OCI-LY7 (cell line): ENCODE measurements at regions not wholly inside any gene's neighbourhood (a gene's known extent, or its start where the extent isn't known, plus 50 kb on each side); places are given as distances from the start of the nearest gene placed in this dataset.

ENCODE experiments used
- BruUV-seq: library from RNA; stranded (reverse); fragments of 400-500 nt; replicated peaks from 2 replicates; lab custom pipeline; 2021; lab: Mats Ljungman, UMichigan
- CTCF ChIA-PET: fragments of 300-600 bp; sonication (Branson Sonifier 250); formaldehyde crosslinking; loops from one replicate; lab custom pipeline; 2022; ENCODE audit warnings: antibody characterized with exemption; ENCODE audit not compliant: unreplicated experiment; lab: Charles Lee
- POLR2A ChIA-PET: fragments of 300-600 bp; sonication (Branson Sonifier 250); formaldehyde crosslinking; loops from one replicate; lab custom pipeline; 2022; ENCODE audit warnings: antibody characterized with exemption; lab: Charles Lee
- DNase-seq: peaks from one replicate; pipeline ENCODE4 v3.0.0-alpha.2; 2015; ENCODE audit warnings: low spot score
- H2AFZ ChIP-seq: fragments of 200-600 bp; sonication (generic), shearing (Covaris generic); 2 replicates; pipeline ENCODE4 v1.6.1; 2014; ENCODE audit warnings: mild to moderate bottlenecking, antibody characterized with exemption, low read length, moderate library complexity
- H3K27ac ChIP-seq: fragments of 200-600 bp; sonication (generic); 2 replicates; pipeline ENCODE4 v1.5.1; 2014; ENCODE audit warnings: mixed run types, low read depth, mild to moderate bottlenecking, moderate library complexity, low read length, inconsistent platforms; ENCODE audit not compliant: poor library complexity, severe bottlenecking
- H3K36me3 ChIP-seq: fragments of 200-600 bp; sonication (generic); 2 replicates; pipeline ENCODE4 v1.6.1; 2014; ENCODE audit warnings: mild to moderate bottlenecking, antibody characterized with exemption, low read length, moderate library complexity, mixed read lengths; ENCODE audit not compliant: insufficient read depth
- H3K4me1 ChIP-seq: fragments of 200-600 bp; sonication (generic); 2 replicates; pipeline ENCODE4 v1.5.1; 2014; ENCODE audit warnings: mild to moderate bottlenecking, low read length; ENCODE audit not compliant: insufficient read depth, poor library complexity, severe bottlenecking
- H3K4me2 ChIP-seq: fragments of 200-600 bp; sonication (generic); 2 replicates; pipeline ENCODE4 v1.6.1; 2014; ENCODE audit warnings: mild to moderate bottlenecking, low read length
- H3K4me3 ChIP-seq: fragments of 200-600 bp; sonication (generic); 2 replicates; pipeline ENCODE4 v1.5.1; 2014; ENCODE audit warnings: mild to moderate bottlenecking, low read depth, low read length; ENCODE audit not compliant: poor library complexity, severe bottlenecking
- H3K79me2 ChIP-seq: fragments of 200-600 bp; sonication (generic); 2 replicates; pipeline ENCODE4 v1.6.1; 2016; ENCODE audit warnings: low read depth, mild to moderate bottlenecking, low read length, moderate library complexity, mixed read lengths; ENCODE audit not compliant: insufficient read depth
- H3K9me2 ChIP-seq: fragments of 200-600 bp; sonication (generic); 2 replicates; pipeline ENCODE4 v1.6.1; 2016; ENCODE audit warnings: mild to moderate bottlenecking, low read length, mixed read lengths; ENCODE audit not compliant: insufficient read depth
- H3K9me3 ChIP-seq: fragments of 200-600 bp; sonication (generic); 2 replicates; pipeline ENCODE4 v1.6.1; 2014; ENCODE audit warnings: mild to moderate bottlenecking, mixed run types, low read length, mixed read lengths
- H4K20me1 ChIP-seq: fragments of 200-600 bp; sonication (generic); 2 replicates; pipeline ENCODE4 v1.6.1; 2014; ENCODE audit warnings: mild to moderate bottlenecking, antibody characterized with exemption, low read length, moderate library complexity, mixed read lengths; ENCODE audit not compliant: insufficient read depth
- CTCF ChIP-seq: fragments of 200-600 bp; sonication (generic); conservative IDR thresholded peaks from 2 replicates; pipeline ENCODE4 v1.5.1; 2014; ENCODE audit warnings: mild to moderate bottlenecking, antibody characterized with exemption, low read length, moderate library complexity, mixed read lengths
- EZH2phosphoT487 ChIP-seq: fragments of 200-600 bp; sonication (generic); IDR thresholded peaks from 2 replicates; pipeline ENCODE4 v1.6.1; 2018; ENCODE audit warnings: low read depth, borderline replicate concordance, mild to moderate bottlenecking, mixed run types, antibody characterized with exemption, low read length, moderate library complexity, mixed read lengths
- intact Hi-C: fragments of 100-400 bp; cut with micrococcal nuclease; formaldehyde crosslinking; loops from one replicate; pipeline ENCODE4 v1.10.0; 2022; ENCODE audit not compliant: unreplicated experiment

- H3K9me3 ChIP-seq = no peaks in the 10 kb centered on the region
- DNase-seq = no peak
- no TSS peak for BruUV-seq
- H3K79me2 ChIP-seq = no peaks in the 10 kb centered on the region
- TF ChIP-seq CTCF = no peak
- no peak for TF ChIP-seq EZH2phosphoT487
- H3K4me1 ChIP-seq = no peaks in the 10 kb centered on the region
- H3K36me3 ChIP-seq = no peaks in the 10 kb centered on the region
- intact Hi-C loops = no loop called here
- no peak overlapping the region for H2AFZ ChIP-seq
- no peak overlapping the region for H3K27ac ChIP-seq
- H3K9me2 ChIP-seq = no peaks in the 10 kb centered on the region
- H4K20me1 ChIP-seq = no peaks in the 10 kb centered on the region
- CTCF ChIA-PET = no interaction called here
- no peak overlapping the region for H3K4me2 ChIP-seq
- no peak overlapping the region for H3K4me3 ChIP-seq
- POLR2A ChIA-PET = interaction anchor here (1.5 kb wide), 1 partner anchor 16 kb away, joined by 5 read pairs; no protein-coding TSS in a partner anchor
Measured at GRCh38 chr2:15880226-15881119, 59.9 kb upstream of the MYCN start.

- Histone ChIP-seq H3K36me3 (no peaks in the 10 kb centered on the region), H3K4me1 (no peaks in the 10 kb centered on the region), H3K9me3 (no peaks in the 10 kb centered on the region), H2AFZ (no peak overlapping the region), H3K79me2 (no peaks in the 10 kb centered on the region), H3K27ac (no peak overlapping the region), H4K20me1 (no peaks in the 10 kb centered on the region), H3K9me2 (no peaks in the 10 kb centered on the region), H3K4me3 (no peak overlapping the region), H3K4me2 (no peak overlapping the region)
- TF ChIP-seq CTCF (no peak), EZH2phosphoT487 (no peak)
- POLR2A ChIA-PET = no interaction called here
- intact Hi-C loops = no loop called here
- no peak for DNase-seq
- CTCF ChIA-PET = no interaction called here
- no TSS peak for BruUV-seq
Measured at GRCh38 chr2:15881120-15881433, 59.3 kb upstream of the MYCN start.

GRCh38 chr2:15881676-15882075 is 58.7 kb upstream of the MYCN start:
- Histone ChIP-seq H2AFZ (no peak overlapping the region), H3K79me2 (no peaks in the 10 kb centered on the region), H3K27ac (no peak overlapping the region), H3K36me3 (no peaks in the 10 kb centered on the region), H3K4me2 (no peak overlapping the region), H3K9me2 (no peaks in the 10 kb centered on the region), H4K20me1 (no peaks in the 10 kb centered on the region), H3K9me3 (no peaks in the 10 kb centered on the region), H3K4me3 (no peak overlapping the region), H3K4me1 (no peaks in the 10 kb centered on the region)
- TF ChIP-seq EZH2phosphoT487 = no peak
- no peak for TF ChIP-seq CTCF
- no TSS peak for BruUV-seq
- no peak for DNase-seq
- intact Hi-C loops = no loop called here
- CTCF ChIA-PET = no interaction called here
- POLR2A ChIA-PET = interaction anchor here (0.7 kb wide), 2 partner anchors 23 to 306 kb away, joined by 3 read pairs; no protein-coding TSS in a partner anchor
